SK-N-SH (cell line): ENCODE measurements at regions not wholly inside any gene's neighbourhood (a gene's known extent, or its start where the extent isn't known, plus 50 kb on each side); places are given as distances from the start of the nearest gene placed in this dataset.

ENCODE experiments used
- CTCF ChIA-PET: fragments of 300-600, 350-600 bp; formaldehyde crosslinking; extraction: SDS; loops from one replicate; lab custom pipeline; 2021; lab: Yijun Ruan, JAX
- POLR2A ChIA-PET: fragments of 350-600 bp; sonication (Branson Sonifier 250); formaldehyde crosslinking; extraction: SDS; loops from one replicate; lab custom pipeline; 2020; ENCODE audit warnings: antibody characterized with exemption, inconsistent platforms; lab: Yijun Ruan, JAX
- DNase-seq: peaks from one replicate; pipeline ENCODE4 v3.0.0; 2012
- H2AFZ ChIP-seq: fragments of 200-600 bp; sonication (generic); 2 replicates; pipeline ENCODE4 v1.8.1; 2016; ENCODE audit warnings: antibody characterized with exemption, mild to moderate bottlenecking, low read depth
- H3F3A ChIP-seq: fragments of 200-600 bp; sonication (generic); replicated peaks from 2 replicates; pipeline ENCODE3; 2016; ENCODE audit warnings: antibody characterized with exemption, mild to moderate bottlenecking; ENCODE audit not compliant: insufficient read depth
- H3K27ac ChIP-seq, 2 experiments: fragments of 200-500 bp in 1 of 2; fragments of 200-600 bp in 1 of 2; sonication (Bioruptor generic) in 1 of 2; sonication (generic), shearing (Covaris generic) in 1 of 2; 2 replicates each; pipeline versions ENCODE4 v1.5.1 to v1.6.1; 2014 to 2016; ENCODE audit warnings: low read depth in 2 of 2, inconsistent platforms in 1 of 2, low read length in 1 of 2, mild to moderate bottlenecking in 1 of 2, mixed read lengths in 1 of 2
- H3K27me3 ChIP-seq: fragments of 200-600 bp; sonication (generic), shearing (Covaris generic); 2 replicates; pipeline ENCODE4 v1.6.1; 2016; ENCODE audit warnings: mixed run types; ENCODE audit not compliant: insufficient read depth
- H3K36me3 ChIP-seq, 2 experiments: fragments of 200-500 bp in 1 of 2; fragments of 200-600 bp in 1 of 2; sonication (Bioruptor generic) in 1 of 2; sonication (generic) in 1 of 2; replicated peaks in 1 of 2; 2 replicates each; pipeline versions ENCODE3 to v1.5.1; 2014 to 2016; ENCODE audit warnings: low read length in 1 of 2, mild to moderate bottlenecking in 1 of 2; ENCODE audit not compliant: insufficient read depth in 2 of 2, control insufficient read depth in 1 of 2
- H3K4me1 ChIP-seq, 2 experiments: fragments of 200-500 bp in 1 of 2; fragments of 200-600 bp in 1 of 2; sonication (Bioruptor generic) in 1 of 2; sonication (generic), shearing (Covaris generic) in 1 of 2; 2 replicates each; pipeline versions ENCODE4 v1.5.1 to v1.6.1; 2014 to 2016; ENCODE audit warnings: low read depth in 1 of 2, low read length in 1 of 2, mixed run types in 1 of 2; ENCODE audit not compliant: insufficient read depth in 2 of 2, control insufficient read depth in 1 of 2
- H3K4me2 ChIP-seq: fragments of 200-600 bp; sonication (generic), shearing (Covaris generic); 2 replicates; pipeline ENCODE4 v1.6.1; 2017; ENCODE audit warnings: mixed run types
- H3K4me3 ChIP-seq, 2 experiments: fragments of 200-500 bp in 1 of 2; fragments of 200-600 bp in 1 of 2; sonication (Bioruptor generic) in 1 of 2; sonication (generic), shearing (Covaris generic) in 1 of 2; 2 replicates each; pipeline versions ENCODE4 v1.5.1 to v1.8.1; 2014 to 2016; ENCODE audit warnings: low read depth in 2 of 2, inconsistent platforms in 1 of 2, low read length in 1 of 2, mild to moderate bottlenecking in 1 of 2, mixed read lengths in 1 of 2, moderate library complexity in 1 of 2
- H3K79me2 ChIP-seq: fragments of 200-600 bp; sonication (generic); 2 replicates; pipeline ENCODE4 v1.8.1; 2017; ENCODE audit warnings: mild to moderate bottlenecking; ENCODE audit not compliant: insufficient read depth
- H3K9ac ChIP-seq: fragments of 200-600 bp; sonication (generic); 2 replicates; pipeline ENCODE4 v1.6.1; 2017; ENCODE audit warnings: mixed run types
- H3K9me2 ChIP-seq: fragments of 200-600 bp; sonication (generic); 2 replicates; pipeline ENCODE4 v1.6.1; 2017; ENCODE audit warnings: mixed run types
- H3K9me3 ChIP-seq: fragments of 200-600 bp; sonication (generic); 2 replicates; pipeline ENCODE4 v1.6.1; 2017; ENCODE audit warnings: mixed run types, mild to moderate bottlenecking, moderate library complexity
- H4K20me1 ChIP-seq: fragments of 200-600 bp; sonication (generic); 2 replicates; pipeline ENCODE4 v1.6.1; 2017; ENCODE audit warnings: mild to moderate bottlenecking, mixed run types; ENCODE audit not compliant: insufficient read depth
- CTCF ChIP-seq: fragments of 200-600 bp; sonication (generic); IDR thresholded peaks from 2 replicates; pipeline ENCODE4 v1.6.1; 2017; ENCODE audit warnings: antibody characterized with exemption, mild to moderate bottlenecking, moderate library complexity
- EP300 ChIP-seq, 2 experiments: IDR thresholded peaks; 2 replicates each; pipeline versions ENCODE4 v1.4.0 to v1.6.1; 2012; ENCODE audit warnings: borderline replicate concordance in 1 of 2, low read depth in 1 of 2, low read length in 1 of 2
- FOSL2 ChIP-seq: IDR thresholded peaks from 2 replicates; pipeline ENCODE4 v1.4.0; 2012; ENCODE audit warnings: low read depth, mild to moderate bottlenecking, moderate library complexity, borderline replicate concordance
- FOXJ3 ChIP-seq: sonication (generic); formaldehyde crosslinking; IDR thresholded peaks from 2 replicates; pipeline ENCODE4 v1.5.1; 2020; ENCODE audit warnings: mild to moderate bottlenecking, missing genetic modification reagents
- GABPA ChIP-seq: IDR thresholded peaks from 2 replicates; pipeline ENCODE4 v1.4.0; 2012; ENCODE audit warnings: low read depth, mild to moderate bottlenecking
- GATA2 ChIP-seq: sonication (generic); formaldehyde crosslinking; IDR thresholded peaks from 2 replicates; pipeline ENCODE4 v1.5.0; 2020; ENCODE audit warnings: mild to moderate bottlenecking, missing genetic modification reagents
- JUND ChIP-seq: IDR thresholded peaks from 2 replicates; pipeline ENCODE4 v1.4.0; 2012
- MEF2A ChIP-seq: IDR thresholded peaks from 2 replicates; pipeline ENCODE4 v1.4.0; 2012; ENCODE audit warnings: low read depth, borderline replicate concordance
- PBX3 ChIP-seq: IDR thresholded peaks from 2 replicates; pipeline ENCODE4; 2012
- POLR2AphosphoS5 ChIP-seq: IDR thresholded peaks from 2 replicates; pipeline ENCODE4 v1.6.1; 2012; ENCODE audit warnings: low read depth, low read length
- RAD21 ChIP-seq: IDR thresholded peaks from 2 replicates; pipeline ENCODE4 v1.6.1; 2012; ENCODE audit warnings: mild to moderate bottlenecking, low read length
- RCOR1 ChIP-seq: fragments of 150-350 bp; IDR thresholded peaks from 2 replicates; pipeline ENCODE4 v1.6.1; 2017; ENCODE audit warnings: antibody characterized with exemption, low read length
- RFX5 ChIP-seq: IDR thresholded peaks from 2 replicates; pipeline ENCODE4 v1.6.1; 2012; ENCODE audit warnings: mild to moderate bottlenecking, improper control_type of control experiment, low read length
- TAF1 ChIP-seq: IDR thresholded peaks from 2 replicates; pipeline ENCODE4 v1.6.1; 2012; ENCODE audit warnings: low read depth, mild to moderate bottlenecking, low read length, moderate library complexity, borderline replicate concordance
- WGBS: methylation state at CpG from one replicate; pipeline ENCODE4 v1.1.6; 2017; ENCODE audit warnings: low lambda C conversion rate; 5-methylcytosine and 5-hydroxymethylcytosine counted together

DNA sequence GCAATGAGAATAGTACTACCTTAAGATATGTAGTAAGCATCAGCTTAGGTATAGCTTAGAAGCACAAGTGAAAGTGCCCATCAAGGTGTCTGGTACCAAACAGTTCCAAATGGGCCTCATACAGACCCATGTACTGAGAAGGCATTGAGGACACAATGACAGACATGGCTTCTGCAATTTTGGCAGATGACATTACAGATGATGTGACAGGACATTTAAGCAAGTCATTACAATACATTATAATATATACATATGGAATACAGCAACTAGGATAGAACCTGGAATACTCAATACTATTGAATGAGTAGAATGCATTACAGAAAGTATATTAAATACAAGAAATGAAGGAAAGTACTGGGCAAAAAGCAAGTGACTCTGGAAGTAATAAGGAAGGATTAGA lies 256.4 kb downstream of the GXYLT1 start:
- DNase-seq = no peak
- Histone ChIP-seq H2AFZ (no peak overlapping the region), H3K79me2 (no peaks in the 10 kb centered on the region), H3K27ac (no peak overlapping the region)
- CTCF ChIA-PET = no interaction called here
- TF ChIP-seq JUND (no peak), TAF1 (no peak), GABPA (no peak), CTCF (no peak), MEF2A (no peak), PBX3 (no peak), RAD21 (no peak), POLR2AphosphoS5 (no peak), RCOR1 (no peak)
- TF ChIP-seq, all 33 proteins: peak for 0
- Histone ChIP-seq H3K4me3 (no peak overlapping the region), H3K36me3 (no peaks in the 10 kb centered on the region), H3K9me2 (no peaks in the 10 kb centered on the region), H3K9ac (no peak overlapping the region), H3F3A (no peaks in the 10 kb centered on the region), H3K4me2 (no peak overlapping the region), H4K20me1 (no peaks in the 10 kb centered on the region), H3K9me3 (no peaks in the 10 kb centered on the region), H3K27me3 (no peaks in the 10 kb centered on the region), H3K4me1 (no peaks in the 10 kb centered on the region)
- POLR2A ChIA-PET = no interaction called here

- Histone ChIP-seq H3K4me3 (no peak overlapping the region), H3K27ac (no peak overlapping the region), H3K9me2 (no peaks in the 10 kb centered on the region), H3K27me3 (no peaks in the 10 kb centered on the region), H3K4me1 (peaks cover 0 to 4% of the 10 kb centered on the region in 2 experiments; a peak in 1 of 4 replicates), H3K4me2 (no peak overlapping the region), H3K36me3 (no peaks in the 10 kb centered on the region)
- ChIA-PET POLR2A (interaction anchor here (0.6 kb wide), 1 partner anchor 242 kb away, joined by 4 read pairs; no protein-coding TSS in a partner anchor), CTCF (no interaction called here)
- DNase-seq = no peak
- WGBS = 49% methylated on average over 5 of the region's 5 CpGs
- TF ChIP-seq GATA2 (CRISPR knock-in tag) (no peak), EP300 (IDR thresholded peaks at IDR 0.05; ENCODE audit: borderline replicate concordance in 1 of 2, low read depth in 1 of 2, low read length in 1 of 2) (no peak), FOXJ3 (no peak), RFX5 (no peak), FOSL2 (no peak), CTCF (no peak)
- TF ChIP-seq, all 33 proteins: peak for 0
- Histone ChIP-seq H3K9me3 (no peaks in the 10 kb centered on the region), H4K20me1 (no peaks in the 10 kb centered on the region), H3K9ac (no peak overlapping the region), H3K79me2 (no peaks in the 10 kb centered on the region), H3F3A (no peaks in the 10 kb centered on the region), H2AFZ (no peak overlapping the region)
These were observed 262.5 kb downstream of the GXYLT1 start for GRCh38 chr12:41881891-41882805.
